Mucosa of descending colon (tissue), 3 donors: ENCODE measurements at regions not wholly inside any gene's neighbourhood (a gene's known extent, or its start where the extent isn't known, plus 50 kb on each side); places are given as distances from the start of the nearest gene placed in this dataset.
A peak's percentile ranks its signal among the peaks of the same experiment; 100 is the strongest.

Experiments
- ATAC-seq: fragments of 200-7000 bp; cut with Tn5 transposase; one replicate; pipeline ENCODE4 v1.9.1; 2020; ENCODE audit warnings: mild to moderate bottlenecking, moderate library complexity
- DNase-seq, 3 donors: peaks; one replicate each; pipeline ENCODE4 v3.0.0-alpha.2; 2020
- H3K36me3 ChIP-seq: fragments of 200-600 bp; one replicate; pipeline ENCODE4 v1.8.0; 2021; ENCODE audit warnings: low read depth, mild to moderate bottlenecking
- H3K4me1 ChIP-seq: fragments of 200-600 bp; one replicate; pipeline ENCODE4 v1.8.0; 2021; ENCODE audit warnings: low read depth, mild to moderate bottlenecking
- H3K4me3 ChIP-seq: fragments of 200-600 bp; one replicate; pipeline ENCODE4 v1.8.0; 2021; ENCODE audit warnings: mild to moderate bottlenecking
- H3K9me3 ChIP-seq: fragments of 200-600 bp; one replicate; pipeline ENCODE4 v1.8.0; 2021; ENCODE audit warnings: mild to moderate bottlenecking
- CTCF ChIP-seq: fragments of 200-600 bp; IDR thresholded peaks from one replicate; pipeline ENCODE4 v1.8.0; 2022; ENCODE audit warnings: antibody characterized with exemption, mild to moderate bottlenecking
- intact Hi-C, 2 donors: fragments of 100-400 bp; cut with DNase I in 1 of 2; cut with micrococcal nuclease in 1 of 2; formaldehyde crosslinking; loops; one replicate each; pipeline versions ENCODE4 v1.11.0 to v1.11.1; 2022; cut with DNase I, micrococcal nuclease
- donor health status: DM: no; HTN: no; CAD: no; lungs with moderate emphysema.
- donor health status: DM: no; HTN: no; CAD: no.
- donor health status: DM: no; HTN: yes; CAD: no.

- TF ChIP-seq CTCF: no peak
- Histone ChIP-seq H3K9me3 (no peaks in the 10 kb centered on the region), H3K36me3 (no peaks in the 10 kb centered on the region), H3K4me3 (no peak overlapping the region), H3K4me1 (no peaks in the 10 kb centered on the region)
- no peak for DNase-seq
- ATAC-seq: no peak
- intact Hi-C loops: no loop called here
Measured at GRCh38 chr12:16415155-16415554, 67.7 kb downstream of the MGST1 start.

GRCh38 chr12:16417058-16417457 is 69.6 kb downstream of the MGST1 start:
- no peak for DNase-seq
- no peak for ATAC-seq
- intact Hi-C loops: no loop called here
- no peak for TF ChIP-seq CTCF
- no peaks in the 10 kb centered on the region for H3K4me1 ChIP-seq
- H3K36me3 ChIP-seq: no peaks in the 10 kb centered on the region
- H3K9me3 ChIP-seq: no peaks in the 10 kb centered on the region
- H3K4me3 ChIP-seq: no peak overlapping the region

GRCh38 chr12:16421806-16422205 is 74.4 kb downstream of the MGST1 start:
- H3K36me3 ChIP-seq: no peaks in the 10 kb centered on the region
- intact Hi-C loops: no loop called here
- no peak for DNase-seq
- no peak for TF ChIP-seq CTCF
- no peak for ATAC-seq
- H3K4me3 ChIP-seq: no peak overlapping the region
- H3K9me3 ChIP-seq: no peaks in the 10 kb centered on the region
- H3K4me1 ChIP-seq: no peaks in the 10 kb centered on the region

- Histone ChIP-seq H3K36me3 (no peaks in the 10 kb centered on the region), H3K9me3 (no peaks in the 10 kb centered on the region), H3K4me3 (no peak overlapping the region), H3K4me1 (no peaks in the 10 kb centered on the region)
- no peak for ATAC-seq
- intact Hi-C loops: no loop called here
- DNase-seq: no peak
- TF ChIP-seq CTCF: no peak
Measured at GRCh38 chr12:16424531-16424930, 77.1 kb downstream of the MGST1 start.

- intact Hi-C loops: no loop called here
- no peak for TF ChIP-seq CTCF
- ATAC-seq (peak; percentile 23), DNase-seq (no peak)
- Histone ChIP-seq H3K4me1 (no peaks in the 10 kb centered on the region), H3K4me3 (no peak overlapping the region), H3K9me3 (no peaks in the 10 kb centered on the region), H3K36me3 (no peaks in the 10 kb centered on the region)
Measured at GRCh38 chr12:16435875-16436554, 88.6 kb downstream of the MGST1 start.
